Small intestine (tissue), 7 donors: ENCODE measurements at regions not wholly inside any gene's neighbourhood (a gene's known extent, or its start where the extent isn't known, plus 50 kb on each side); places are given as distances from the start of the nearest gene placed in this dataset.

Source experiments
- DNase-seq, 2 donors: peaks; one replicate each; pipeline versions ENCODE4 v3.0.0 to v3.0.0-alpha.2; 2013
- FAIRE-seq: peaks from 2 replicates; lab custom pipeline; 2012; peaks lifted over from hg19 to GRCh38; lab: Jason Lieb, UNC
- H3K27ac ChIP-seq, 3 donors: one replicate each; pipeline ENCODE4 v1.5.1; 2013; ENCODE audit warnings: low read length in 2 of 3, mild to moderate bottlenecking in 2 of 3, control low read depth in 1 of 3, inconsistent platforms in 1 of 3, low read depth in 1 of 3, moderate library complexity in 1 of 3
- H3K27me3 ChIP-seq, 3 donors: one replicate each; pipeline ENCODE4 v1.6.1; 2013; ENCODE audit warnings: low read length in 3 of 3, inconsistent platforms in 1 of 3; ENCODE audit not compliant: control insufficient read depth in 3 of 3, insufficient read depth in 3 of 3
- H3K36me3 ChIP-seq, 3 donors: one replicate each; pipeline ENCODE4 v1.6.1; 2013; ENCODE audit warnings: low read length in 3 of 3, inconsistent platforms in 1 of 3, low read depth in 1 of 3, mild to moderate bottlenecking in 1 of 3, moderate library complexity in 1 of 3; ENCODE audit not compliant: control insufficient read depth in 3 of 3, insufficient read depth in 2 of 3
- H3K4me1 ChIP-seq, 3 donors: one replicate each; pipeline ENCODE4 v1.6.1; 2013; ENCODE audit warnings: low read length in 2 of 3, inconsistent platforms in 1 of 3, low read depth in 1 of 3, mild to moderate bottlenecking in 1 of 3, moderate library complexity in 1 of 3; ENCODE audit not compliant: control insufficient read depth in 3 of 3, insufficient read depth in 2 of 3
- H3K4me3 ChIP-seq, 3 donors: one replicate each; pipeline ENCODE4 v1.5.1; 2013; ENCODE audit warnings: low read length in 3 of 3, control low read depth in 1 of 3, inconsistent platforms in 1 of 3, low read depth in 1 of 3, mild to moderate bottlenecking in 1 of 3, moderate library complexity in 1 of 3
- H3K9me3 ChIP-seq, 2 donors: one replicate each; pipeline ENCODE4 v1.6.1; 2013; ENCODE audit warnings: low read depth in 1 of 2, low read length in 1 of 2; ENCODE audit not compliant: control insufficient read depth in 2 of 2, insufficient read depth in 1 of 2
- WGBS, 3 donors: extraction: QIAGEN DNeasy Blood & Tissue Kit; methylation state at CpG; one replicate each; pipeline ENCODE4 v1.1.7; 2013; 5-methylcytosine and 5-hydroxymethylcytosine counted together
- donor health status: healthy with polysubstance abuse.
- donor health status: control.
- donor health status: control.
- donor health status: Bipolar disorder and iron deficiency.
- donor health status: healthy.

GRCh38 chr4:130336585-130337217 is 1240.7 kb downstream of the C4orf33 start:
- WGBS, 3 donors = 60 to 74% (median 62%) methylated on average over 5 of the region's 5 CpGs
- H3K4me3 ChIP-seq = no peak overlapping the region
- no peak overlapping the region for H3K27ac ChIP-seq
- H3K36me3 ChIP-seq = no peaks in the 10 kb centered on the region
- no peaks in the 10 kb centered on the region for H3K9me3 ChIP-seq
- no peak for FAIRE-seq
- H3K4me1 ChIP-seq = no peaks in the 10 kb centered on the region
- peak in 1 of 2 donors; percentile 8 for DNase-seq
- H3K27me3 ChIP-seq = no peaks in the 10 kb centered on the region

GRCh38 chr4:130338851-130339250 is 1242.9 kb downstream of the C4orf33 start:
- DNase-seq (no peak), FAIRE-seq (no peak)
- Histone ChIP-seq H3K4me3 (no peak overlapping the region), H3K36me3 (no peaks in the 10 kb centered on the region), H3K27me3 (no peaks in the 10 kb centered on the region), H3K27ac (no peak overlapping the region), H3K4me1 (no peaks in the 10 kb centered on the region), H3K9me3 (no peaks in the 10 kb centered on the region)
- 65 to 72% (median 71%) methylated on average over 1 of the region's 1 CpG for WGBS, 3 donors

- 92 to 96% (median 95%) methylated on average over 7 of the region's 7 CpGs for whole genome bisulfite sequencing, 3 donors
- no peak overlapping the region for H3K4me3 ChIP-seq
- H3K27ac ChIP-seq = no peak overlapping the region
- no peaks in the 10 kb centered on the region for H3K4me1 ChIP-seq
- no peak for DNase-seq
- no peaks in the 10 kb centered on the region for H3K36me3 ChIP-seq
- H3K9me3 ChIP-seq = no peaks in the 10 kb centered on the region
- H3K27me3 ChIP-seq = no peaks in the 10 kb centered on the region
- FAIRE-seq = no peak
Measured at GRCh38 chr4:130349745-130350144, 1253.8 kb downstream of the C4orf33 start.

- Histone ChIP-seq H3K27me3 (no peaks in the 10 kb centered on the region), H3K9me3 (no peaks in the 10 kb centered on the region), H3K27ac (no peak overlapping the region), H3K36me3 (no peaks in the 10 kb centered on the region), H3K4me3 (no peak overlapping the region), H3K4me1 (no peaks in the 10 kb centered on the region)
- WGBS, 3 donors = 32 to 46% (median 44%) methylated on average over 1 of the region's 1 CpG
- FAIRE-seq = no peak
- no peak for DNase-seq
Measured at GRCh38 chr4:130356873-130357272, 1260.9 kb downstream of the C4orf33 start.

GRCh38 chr4:130359542-130359941 is 1263.6 kb downstream of the C4orf33 start:
- H3K36me3 ChIP-seq = no peaks in the 10 kb centered on the region
- DNase-seq = no peak
- H3K27ac ChIP-seq = no peak overlapping the region
- no peaks in the 10 kb centered on the region for H3K27me3 ChIP-seq
- FAIRE-seq = no peak
- 42 to 55% (median 55%) methylated on average over 2 of the region's 2 CpGs for WGBS, 3 donors
- no peaks in the 10 kb centered on the region for H3K9me3 ChIP-seq
- H3K4me1 ChIP-seq = no peaks in the 10 kb centered on the region
- no peak overlapping the region for H3K4me3 ChIP-seq

GRCh38 chr4:130361616-130362015 is 1265.7 kb downstream of the C4orf33 start:
- Histone ChIP-seq H3K4me3 (no peak overlapping the region), H3K9me3 (no peaks in the 10 kb centered on the region), H3K27ac (no peak overlapping the region), H3K4me1 (no peaks in the 10 kb centered on the region), H3K27me3 (no peaks in the 10 kb centered on the region), H3K36me3 (no peaks in the 10 kb centered on the region)
- FAIRE-seq (no peak), DNase-seq (no peak)
- 66 to 75% (median 75%) methylated on average over 5 of the region's 5 CpGs for WGBS, 3 donors

GRCh38 chr4:130368668-130369067 is 1272.7 kb downstream of the C4orf33 start:
- no peak for DNase-seq
- H3K9me3 ChIP-seq = no peaks in the 10 kb centered on the region
- FAIRE-seq = no peak

GRCh38 chr4:130393231-130393630 is 1297.3 kb downstream of the C4orf33 start:
- DNase-seq = no peak
- H3K27ac ChIP-seq = no peak overlapping the region
- no peaks in the 10 kb centered on the region for H3K4me1 ChIP-seq
- no peak overlapping the region for H3K4me3 ChIP-seq
- FAIRE-seq = no peak
- H3K27me3 ChIP-seq = no peaks in the 10 kb centered on the region
- H3K9me3 ChIP-seq = no peaks in the 10 kb centered on the region
- no peaks in the 10 kb centered on the region for H3K36me3 ChIP-seq

More at GRCh38 chr4:130368668-130369067, 1272.7 kb downstream of the C4orf33 start:
- no peak overlapping the region for H3K4me3 ChIP-seq
- no peaks in the 10 kb centered on the region for H3K4me1 ChIP-seq
- H3K27ac ChIP-seq = no peak overlapping the region
- no peaks in the 10 kb centered on the region for H3K36me3 ChIP-seq
- no peaks in the 10 kb centered on the region for H3K27me3 ChIP-seq

GRCh38 chr4:130393642-130394041 is 1297.7 kb downstream of the C4orf33 start:
- Histone ChIP-seq H3K27ac (no peak overlapping the region), H3K4me1 (no peaks in the 10 kb centered on the region), H3K36me3 (no peaks in the 10 kb centered on the region), H3K27me3 (no peaks in the 10 kb centered on the region), H3K9me3 (no peaks in the 10 kb centered on the region), H3K4me3 (no peak overlapping the region)
- FAIRE-seq (no peak), DNase-seq (no peak)
- 66 to 80% (median 68%) methylated on average over 3 of the region's 3 CpGs for WGBS, 3 donors
